Neural progenitor cell (in vitro differentiated cells): ENCODE measurements at regions not wholly inside any gene's neighbourhood (a gene's known extent, or its start where the extent isn't known, plus 50 kb on each side); places are given as distances from the start of the nearest gene placed in this dataset.

Source experiments
- EZH2 ChIP-seq: fragments of 200-600 bp; sonication (generic); IDR thresholded peaks from 2 replicates; pipeline ENCODE4 v1.6.1; 2017; ENCODE audit warnings: antibody characterized with exemption, mild to moderate bottlenecking, moderate library complexity
- TF ChIP-seq, protein P1 (sequence below): fragments of 200-600 bp; sonication (generic); IDR thresholded peaks from 2 replicates; pipeline ENCODE4 v1.5.1; 2017; ENCODE audit warnings: antibody characterized with exemption, mild to moderate bottlenecking

DNA sequence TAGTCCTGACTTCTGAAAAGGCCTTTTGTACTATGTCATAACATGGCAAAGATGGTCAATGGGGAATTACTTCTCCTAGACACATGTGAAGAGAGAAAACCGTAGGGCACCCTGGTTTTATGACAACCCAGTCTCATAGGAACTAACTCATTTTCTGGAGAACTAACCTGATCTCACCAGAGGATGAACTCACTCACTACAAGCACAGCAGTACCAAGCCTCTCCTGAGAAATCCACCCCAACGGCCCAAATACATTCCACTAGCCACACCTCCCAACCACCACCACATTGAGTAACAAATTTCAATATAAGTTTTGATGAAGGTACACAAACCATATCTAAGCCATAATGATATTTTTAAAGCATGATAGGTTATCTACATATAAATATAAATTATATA is 909.3 kb upstream of the CDH10 start:
- TF ChIP-seq, protein P1, sequence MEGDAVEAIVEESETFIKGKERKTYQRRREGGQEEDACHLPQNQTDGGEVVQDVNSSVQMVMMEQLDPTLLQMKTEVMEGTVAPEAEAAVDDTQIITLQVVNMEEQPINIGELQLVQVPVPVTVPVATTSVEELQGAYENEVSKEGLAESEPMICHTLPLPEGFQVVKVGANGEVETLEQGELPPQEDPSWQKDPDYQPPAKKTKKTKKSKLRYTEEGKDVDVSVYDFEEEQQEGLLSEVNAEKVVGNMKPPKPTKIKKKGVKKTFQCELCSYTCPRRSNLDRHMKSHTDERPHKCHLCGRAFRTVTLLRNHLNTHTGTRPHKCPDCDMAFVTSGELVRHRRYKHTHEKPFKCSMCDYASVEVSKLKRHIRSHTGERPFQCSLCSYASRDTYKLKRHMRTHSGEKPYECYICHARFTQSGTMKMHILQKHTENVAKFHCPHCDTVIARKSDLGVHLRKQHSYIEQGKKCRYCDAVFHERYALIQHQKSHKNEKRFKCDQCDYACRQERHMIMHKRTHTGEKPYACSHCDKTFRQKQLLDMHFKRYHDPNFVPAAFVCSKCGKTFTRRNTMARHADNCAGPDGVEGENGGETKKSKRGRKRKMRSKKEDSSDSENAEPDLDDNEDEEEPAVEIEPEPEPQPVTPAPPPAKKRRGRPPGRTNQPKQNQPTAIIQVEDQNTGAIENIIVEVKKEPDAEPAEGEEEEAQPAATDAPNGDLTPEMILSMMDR = no peak
- no peak for TF ChIP-seq EZH2
